Astrocyte (in vitro differentiated cells and primary cell): ENCODE measurements at regions not wholly inside any gene's neighbourhood (a gene's known extent, or its start where the extent isn't known, plus 50 kb on each side); places are given as distances from the start of the nearest gene placed in this dataset.

Experiments used
- DNase-seq: peaks from one replicate; pipeline ENCODE4 v3.0.0-alpha.2; 2010; ENCODE audit warnings: low read depth
- FAIRE-seq: peaks from 2 replicates; lab custom pipeline; 2011; peaks lifted over from hg19 to GRCh38; lab: Jason Lieb, UNC
- H2AFZ ChIP-seq: 2 replicates; pipeline ENCODE4 v1.6.0; 2012; ENCODE audit warnings: low read depth, low read length, inconsistent platforms
- H3K27ac ChIP-seq: 2 replicates; pipeline ENCODE4 v1.5.1; 2011; ENCODE audit warnings: low read depth, low read length, inconsistent platforms
- H3K27me3 ChIP-seq: 2 replicates; pipeline ENCODE4 v1.6.0; 2011; ENCODE audit warnings: low read length, inconsistent platforms; ENCODE audit not compliant: insufficient read depth
- H3K36me3 ChIP-seq: 2 replicates; pipeline ENCODE4 v1.5.1; 2011; ENCODE audit warnings: low read length, inconsistent platforms; ENCODE audit not compliant: insufficient read depth
- H3K4me1 ChIP-seq: 2 replicates; pipeline ENCODE4 v1.5.1; 2011; ENCODE audit warnings: low read length, inconsistent platforms; ENCODE audit not compliant: insufficient read depth
- H3K4me2 ChIP-seq: 2 replicates; pipeline ENCODE4 v1.6.0; 2012; ENCODE audit warnings: low read length, inconsistent platforms
- H3K4me3 ChIP-seq: 2 replicates; pipeline ENCODE4 v1.5.1; 2011; ENCODE audit warnings: low read depth, mild to moderate bottlenecking, low read length, inconsistent platforms; ENCODE audit not compliant: insufficient read depth
- H3K79me2 ChIP-seq: 2 replicates; pipeline ENCODE4 v1.6.0; 2012; ENCODE audit warnings: mild to moderate bottlenecking, low read length, inconsistent platforms; ENCODE audit not compliant: insufficient read depth
- H3K9ac ChIP-seq: 2 replicates; pipeline ENCODE4 v1.6.0; 2012; ENCODE audit warnings: mild to moderate bottlenecking, low read length, inconsistent platforms
- H3K9me3 ChIP-seq: 2 replicates; pipeline ENCODE4 v1.5.1; 2012; ENCODE audit warnings: low read depth, mild to moderate bottlenecking, low read length, inconsistent platforms; ENCODE audit not compliant: insufficient read depth
- H4K20me1 ChIP-seq: 2 replicates; pipeline ENCODE4 v1.6.0; 2012; ENCODE audit warnings: low read length, inconsistent platforms; ENCODE audit not compliant: insufficient read depth
- H3K27ac Mint-ChIP-seq: one replicate; pipeline ENCODE4 v1.8.0; 2021; ENCODE audit warnings: mild to moderate bottlenecking, mixed read lengths; ENCODE audit not compliant: unreplicated experiment
- H3K27me3 Mint-ChIP-seq: one replicate; pipeline ENCODE4 v1.8.0; 2021; ENCODE audit warnings: low read depth, mixed read lengths; ENCODE audit not compliant: unreplicated experiment
- H3K36me3 Mint-ChIP-seq: one replicate; pipeline ENCODE4 v1.8.0; 2021; ENCODE audit warnings: low read depth, mixed read lengths; ENCODE audit not compliant: unreplicated experiment
- H3K4me1 Mint-ChIP-seq: one replicate; pipeline ENCODE4 v1.8.0; 2021; ENCODE audit warnings: low read depth, mixed read lengths; ENCODE audit not compliant: unreplicated experiment
- H3K4me3 Mint-ChIP-seq: one replicate; pipeline ENCODE4 v1.8.0; 2021; ENCODE audit warnings: mild to moderate bottlenecking, moderate library complexity, mixed read lengths; ENCODE audit not compliant: unreplicated experiment
- H3K9me3 Mint-ChIP-seq: one replicate; pipeline ENCODE4 v1.8.0; 2021; ENCODE audit warnings: mild to moderate bottlenecking, mixed read lengths; ENCODE audit not compliant: unreplicated experiment
- EZH2 ChIP-seq: IDR thresholded peaks from 2 replicates; pipeline ENCODE4 v1.6.1; 2012; ENCODE audit warnings: mild to moderate bottlenecking, low read length, inconsistent platforms; ENCODE audit not compliant: insufficient read depth
- TF ChIP-seq, protein P1 (sequence below): IDR thresholded peaks from 2 replicates; pipeline ENCODE4 v1.5.1; 2011; ENCODE audit warnings: low read depth, mild to moderate bottlenecking, inconsistent platforms, low read length, moderate library complexity; ENCODE audit not compliant: insufficient read depth

DNA sequence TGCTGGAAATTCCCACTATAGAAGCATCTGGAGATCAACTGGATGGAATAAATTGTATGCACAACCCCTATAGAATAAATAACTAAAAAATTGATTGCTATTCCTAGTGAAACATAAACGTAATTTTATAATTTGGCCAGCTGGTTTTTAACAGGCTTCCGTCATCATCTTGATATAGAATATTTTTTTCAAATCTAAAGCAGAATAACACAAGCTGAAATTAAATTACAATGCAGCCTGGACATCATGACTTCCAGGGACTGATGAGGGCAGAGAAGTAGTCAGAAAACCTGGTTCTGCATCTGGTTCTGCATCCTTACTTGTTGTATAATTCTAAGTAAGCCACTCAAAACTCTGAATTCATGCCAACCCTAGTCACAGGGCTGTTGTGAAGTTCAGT lies 146.1 kb downstream of the MEX3B start:
- Histone ChIP-seq H4K20me1 (no peaks in the 10 kb centered on the region), H3K79me2 (no peaks in the 10 kb centered on the region), H3K36me3 (no peaks in the 10 kb centered on the region), H3K4me3 (no peak overlapping the region), H2AFZ (no peak overlapping the region), H3K4me1 (no peaks in the 10 kb centered on the region), H3K27me3 (no peaks in the 10 kb centered on the region), H3K4me2 (no peak overlapping the region), H3K9me3 (no peaks in the 10 kb centered on the region), H3K27ac (no peak overlapping the region), H3K9ac (no peak overlapping the region)
- H3K27me3 Mint-ChIP-seq, result no peaks in the 10 kb centered on the region
- no peaks in the 10 kb centered on the region for H3K9me3 Mint-ChIP-seq
- no peak for TF ChIP-seq EZH2
- TF ChIP-seq, protein P1, sequence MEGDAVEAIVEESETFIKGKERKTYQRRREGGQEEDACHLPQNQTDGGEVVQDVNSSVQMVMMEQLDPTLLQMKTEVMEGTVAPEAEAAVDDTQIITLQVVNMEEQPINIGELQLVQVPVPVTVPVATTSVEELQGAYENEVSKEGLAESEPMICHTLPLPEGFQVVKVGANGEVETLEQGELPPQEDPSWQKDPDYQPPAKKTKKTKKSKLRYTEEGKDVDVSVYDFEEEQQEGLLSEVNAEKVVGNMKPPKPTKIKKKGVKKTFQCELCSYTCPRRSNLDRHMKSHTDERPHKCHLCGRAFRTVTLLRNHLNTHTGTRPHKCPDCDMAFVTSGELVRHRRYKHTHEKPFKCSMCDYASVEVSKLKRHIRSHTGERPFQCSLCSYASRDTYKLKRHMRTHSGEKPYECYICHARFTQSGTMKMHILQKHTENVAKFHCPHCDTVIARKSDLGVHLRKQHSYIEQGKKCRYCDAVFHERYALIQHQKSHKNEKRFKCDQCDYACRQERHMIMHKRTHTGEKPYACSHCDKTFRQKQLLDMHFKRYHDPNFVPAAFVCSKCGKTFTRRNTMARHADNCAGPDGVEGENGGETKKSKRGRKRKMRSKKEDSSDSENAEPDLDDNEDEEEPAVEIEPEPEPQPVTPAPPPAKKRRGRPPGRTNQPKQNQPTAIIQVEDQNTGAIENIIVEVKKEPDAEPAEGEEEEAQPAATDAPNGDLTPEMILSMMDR, result no peak
- no peaks in the 10 kb centered on the region for H3K36me3 Mint-ChIP-seq
- no peak for DNase-seq
- no peak for FAIRE-seq
- H3K4me1 Mint-ChIP-seq, result peaks cover 4% of the 10 kb centered on the region
- H3K27ac Mint-ChIP-seq, result no peak overlapping the region
- H3K4me3 Mint-ChIP-seq, result no peak overlapping the region

DNA sequence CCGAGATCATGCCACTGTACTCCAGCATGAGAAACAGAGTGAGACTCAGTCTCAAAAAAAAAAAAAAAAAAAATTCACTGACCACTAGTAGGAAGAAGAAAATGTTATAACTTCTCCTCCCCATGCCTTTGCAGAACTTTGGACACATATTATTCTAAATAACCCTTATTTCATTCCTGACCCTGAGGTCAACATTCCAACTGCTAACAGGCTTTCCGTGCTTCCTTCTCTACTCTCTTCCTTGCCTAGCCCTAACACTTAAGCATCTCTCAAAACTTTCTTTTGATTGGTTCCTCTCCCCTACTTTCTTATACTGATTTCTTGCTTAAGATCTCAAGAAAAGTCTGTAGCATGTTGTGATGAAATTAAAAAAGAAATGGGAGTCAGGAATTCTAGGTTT lies 146.8 kb downstream of the MEX3B start:
- TF ChIP-seq, protein P1, result no peak
- TF ChIP-seq EZH2, result no peak

DNA sequence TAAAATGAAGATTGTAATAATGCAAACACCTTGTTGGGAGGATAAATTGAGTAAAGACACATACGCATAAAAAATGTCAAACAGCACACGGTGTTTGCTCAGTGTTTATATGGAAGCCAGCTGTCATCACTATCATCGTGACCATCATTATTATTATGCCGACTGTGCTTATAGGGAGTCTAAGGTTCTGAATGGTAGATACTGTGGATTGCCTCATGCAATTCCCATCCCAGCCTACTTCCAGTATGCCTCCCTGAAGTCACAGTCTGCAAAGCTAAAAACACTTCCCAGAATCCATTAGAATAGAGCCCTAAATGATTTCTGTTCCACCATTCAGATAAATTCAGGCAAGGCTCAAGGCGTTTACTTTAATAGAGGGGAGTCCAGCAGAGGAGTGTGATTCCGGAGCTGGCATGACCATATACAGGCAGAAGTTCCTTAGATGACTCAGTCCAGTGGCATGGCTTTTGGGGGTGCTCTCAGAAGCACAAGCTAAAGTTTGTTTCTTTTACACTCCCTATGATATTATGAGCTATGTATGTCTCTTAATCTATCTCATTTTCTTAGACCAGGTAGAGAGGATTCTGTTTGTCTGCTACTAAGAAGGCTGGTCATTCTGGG lies 148.7 kb downstream of the MEX3B start:
- H2AFZ ChIP-seq, result no peak overlapping the region
- H3K36me3 Mint-ChIP-seq, result no peaks in the 10 kb centered on the region
- no peak overlapping the region for H3K9ac ChIP-seq
- H3K36me3 ChIP-seq, result no peaks in the 10 kb centered on the region
- DNase-seq (peak; percentile 74), FAIRE-seq (peak; percentile 95)
- no peaks in the 10 kb centered on the region for H3K4me1 ChIP-seq
- no peak overlapping the region for H3K27ac ChIP-seq
- no peak overlapping the region for H3K4me3 Mint-ChIP-seq
- H3K27me3 ChIP-seq, result no peaks in the 10 kb centered on the region
- H4K20me1 ChIP-seq, result no peaks in the 10 kb centered on the region
- no peaks in the 10 kb centered on the region for H3K9me3 Mint-ChIP-seq
- H3K9me3 ChIP-seq, result no peaks in the 10 kb centered on the region
- H3K27me3 Mint-ChIP-seq, result no peaks in the 10 kb centered on the region
- peak overlapping the region; percentile 27 for H3K27ac Mint-ChIP-seq
- no peaks in the 10 kb centered on the region for H3K79me2 ChIP-seq
- TF ChIP-seq, protein P1, result no peak
- no peak for TF ChIP-seq EZH2
- no peak overlapping the region for H3K4me3 ChIP-seq
- peak overlapping the region; percentile 40 for H3K4me2 ChIP-seq
- H3K4me1 Mint-ChIP-seq, result peaks cover 4% of the 10 kb centered on the region

More for the DNA sequence above, 146.8 kb downstream of the MEX3B start:
- Histone ChIP-seq H4K20me1 (no peaks in the 10 kb centered on the region), H2AFZ (no peak overlapping the region), H3K4me2 (no peak overlapping the region), H3K36me3 (no peaks in the 10 kb centered on the region), H3K9ac (no peak overlapping the region), H3K27ac (no peak overlapping the region), H3K27me3 (no peaks in the 10 kb centered on the region), H3K4me3 (no peak overlapping the region), H3K79me2 (no peaks in the 10 kb centered on the region), H3K9me3 (no peaks in the 10 kb centered on the region), H3K4me1 (no peaks in the 10 kb centered on the region)
- DNase-seq (no peak), FAIRE-seq (no peak)
- H3K4me3 Mint-ChIP-seq, result no peak overlapping the region
- no peaks in the 10 kb centered on the region for H3K36me3 Mint-ChIP-seq
- H3K4me1 Mint-ChIP-seq, result peaks cover 4% of the 10 kb centered on the region
- no peak overlapping the region for H3K27ac Mint-ChIP-seq
- no peaks in the 10 kb centered on the region for H3K27me3 Mint-ChIP-seq
- H3K9me3 Mint-ChIP-seq, result no peaks in the 10 kb centered on the region
